H1 (cell line): ENCODE measurements at regions not wholly inside any gene's neighbourhood (a gene's known extent, or its start where the extent isn't known, plus 50 kb on each side); places are given as distances from the start of the nearest gene placed in this dataset.

Source experiments
- CHD1 ChIP-seq: IDR thresholded peaks from 2 replicates; pipeline ENCODE4 v1.6.1; 2012; ENCODE audit warnings: low read depth, low read length, improper control_type of control experiment
- EZH2 ChIP-seq: fragments of 200-600 bp; sonication (generic); IDR thresholded peaks from 2 replicates; pipeline ENCODE4 v1.7.1; 2012; ENCODE audit warnings: low read depth, mild to moderate bottlenecking, moderate library complexity, low read length, inconsistent platforms; ENCODE audit not compliant: severe bottlenecking
- POLR2A ChIP-seq, 2 experiments: IDR thresholded peaks; 1 replicate in 1 of 2; 2 replicates in 1 of 2; pipeline ENCODE4 v1.6.1; 2011; ENCODE audit warnings: low read depth in 2 of 2, low read length in 2 of 2, mild to moderate bottlenecking in 2 of 2; ENCODE audit errors: control extremely low read depth in 1 of 2
- RBBP5 ChIP-seq: IDR thresholded peaks from 2 replicates; pipeline ENCODE4 v1.7.1; 2012; ENCODE audit warnings: low read depth, mild to moderate bottlenecking, inconsistent platforms, low read length, moderate library complexity, borderline replicate concordance
- TF ChIP-seq, protein P1 (sequence below): IDR thresholded peaks from 2 replicates; pipeline ENCODE4 v1.6.1; 2012; ENCODE audit warnings: inconsistent platforms
- TF ChIP-seq, protein P2 (sequence below), 3 experiments: IDR thresholded peaks; 1 replicate in 2 of 3; 2 replicates in 1 of 3; pipeline versions ENCODE4 v1.5.1 to v1.6.1; 2011; ENCODE audit warnings: low read length in 3 of 3, mild to moderate bottlenecking in 3 of 3, inconsistent platforms in 2 of 3, low read depth in 1 of 3, moderate library complexity in 1 of 3; ENCODE audit not compliant: insufficient read depth in 1 of 3; ENCODE audit errors: control extremely low read depth in 1 of 3

DNA sequence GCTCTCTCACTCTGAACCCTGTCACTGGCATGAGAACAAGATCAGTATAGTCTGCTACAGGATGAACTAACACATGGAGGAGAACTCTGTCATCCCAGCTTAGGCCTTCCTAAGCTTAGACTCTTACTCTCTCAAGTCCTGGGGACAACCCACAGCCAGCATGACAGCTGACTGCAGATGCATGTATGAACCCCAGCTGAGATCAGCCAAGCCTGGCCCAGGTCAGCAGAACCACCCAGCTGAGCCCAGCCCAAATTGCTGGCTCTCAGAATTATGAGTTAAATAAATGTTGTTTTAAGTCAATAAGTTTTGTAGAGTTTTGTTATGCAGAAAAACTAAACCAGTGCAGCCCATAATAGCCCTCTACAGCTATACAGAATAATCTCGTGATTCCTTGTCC lies 287.3 kb downstream of the TNS1 start:
- TF ChIP-seq EZH2 (no peak), RBBP5 (no peak), POLR2A (IDR thresholded peaks at IDR 0.05; ENCODE audit: control extremely low read depth in 1 of 2, low read depth in 2 of 2, low read length in 2 of 2) (no peak), CHD1 (no peak)
- TF ChIP-seq, protein P1, sequence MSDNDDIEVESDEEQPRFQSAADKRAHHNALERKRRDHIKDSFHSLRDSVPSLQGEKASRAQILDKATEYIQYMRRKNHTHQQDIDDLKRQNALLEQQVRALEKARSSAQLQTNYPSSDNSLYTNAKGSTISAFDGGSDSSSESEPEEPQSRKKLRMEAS, result no peak
- TF ChIP-seq, protein P2, sequence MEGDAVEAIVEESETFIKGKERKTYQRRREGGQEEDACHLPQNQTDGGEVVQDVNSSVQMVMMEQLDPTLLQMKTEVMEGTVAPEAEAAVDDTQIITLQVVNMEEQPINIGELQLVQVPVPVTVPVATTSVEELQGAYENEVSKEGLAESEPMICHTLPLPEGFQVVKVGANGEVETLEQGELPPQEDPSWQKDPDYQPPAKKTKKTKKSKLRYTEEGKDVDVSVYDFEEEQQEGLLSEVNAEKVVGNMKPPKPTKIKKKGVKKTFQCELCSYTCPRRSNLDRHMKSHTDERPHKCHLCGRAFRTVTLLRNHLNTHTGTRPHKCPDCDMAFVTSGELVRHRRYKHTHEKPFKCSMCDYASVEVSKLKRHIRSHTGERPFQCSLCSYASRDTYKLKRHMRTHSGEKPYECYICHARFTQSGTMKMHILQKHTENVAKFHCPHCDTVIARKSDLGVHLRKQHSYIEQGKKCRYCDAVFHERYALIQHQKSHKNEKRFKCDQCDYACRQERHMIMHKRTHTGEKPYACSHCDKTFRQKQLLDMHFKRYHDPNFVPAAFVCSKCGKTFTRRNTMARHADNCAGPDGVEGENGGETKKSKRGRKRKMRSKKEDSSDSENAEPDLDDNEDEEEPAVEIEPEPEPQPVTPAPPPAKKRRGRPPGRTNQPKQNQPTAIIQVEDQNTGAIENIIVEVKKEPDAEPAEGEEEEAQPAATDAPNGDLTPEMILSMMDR (IDR thresholded peaks at IDR 0.05; ENCODE audit: control extremely low read depth in 1 of 3, insufficient read depth in 1 of 3, low read depth in 1 of 3, low read length in 3 of 3), result no peak
